A549 (cell line): ENCODE measurements at regions not wholly inside any gene's neighbourhood (a gene's known extent, or its start where the extent isn't known, plus 50 kb on each side); places are given as distances from the start of the nearest gene placed in this dataset.
"Not testable (repeated sequence)": the region's sequence is repeated elsewhere in the genome, so short reads cannot be mapped to it uniquely, and the experiment has no call there.

Source experiments
- CBX8 ChIP-seq: fragments of 200-600 bp; sonication (generic); IDR thresholded peaks from 2 replicates; pipeline ENCODE4 v1.6.1; 2016
- EP300 ChIP-seq, 2 experiments: fragments of >200 bp; sonication (Bioruptor Twin); formaldehyde crosslinking; IDR thresholded peaks; 2 replicates in 1 of 2; 3 replicates in 1 of 2; pipeline ENCODE4 v1.6.1; 2016 to 2017
- HOXB13 ChIP-seq: fragments of 250-450 bp; sonication (Bioruptor Pico); IDR thresholded peaks from 2 replicates; pipeline ENCODE4 v1.5.0; 2020; ENCODE audit warnings: low read depth, mild to moderate bottlenecking, moderate library complexity
- JUNB ChIP-seq: fragments of >200 bp; sonication (Bioruptor Twin); formaldehyde crosslinking; IDR thresholded peaks from 2 replicates; pipeline ENCODE4 v1.6.1; 2016
- KDM1A ChIP-seq: fragments of 200-600 bp; sonication (generic); IDR thresholded peaks from 2 replicates; pipeline ENCODE4 v1.6.1; 2016; ENCODE audit warnings: low read depth, mild to moderate bottlenecking
- MYC ChIP-seq: IDR thresholded peaks from 2 replicates; pipeline ENCODE4 v1.6.1; 2012; ENCODE audit warnings: mild to moderate bottlenecking, inconsistent platforms, low read length, improper control_type of control experiment, borderline replicate concordance
- NFE2L2 ChIP-seq: fragments of 150-350 bp; conservative IDR thresholded peaks from 2 replicates; pipeline ENCODE4 v1.6.1; 2014; ENCODE audit warnings: low read length
- POLR2A ChIP-seq: IDR thresholded peaks from 2 replicates; pipeline ENCODE4 v1.6.1; 2012; ENCODE audit warnings: mild to moderate bottlenecking, low read length
- POLR2AphosphoS2 ChIP-seq: conservative IDR thresholded peaks from 2 replicates; pipeline ENCODE4 v1.6.1; 2012; ENCODE audit warnings: low read length, improper control_type of control experiment, inconsistent platforms
- RCOR1 ChIP-seq: fragments of 150-350 bp; IDR thresholded peaks from 2 replicates; pipeline ENCODE4 v1.6.1; 2014; ENCODE audit warnings: antibody characterized with exemption, low read length, low read depth
- TF ChIP-seq, protein P1 (sequence below): fragments of >200 bp; sonication (Bioruptor Twin); formaldehyde crosslinking; IDR thresholded peaks from 3 replicates; pipeline ENCODE4 v1.5.1; 2016
- TF ChIP-seq, protein P2 (sequence below): fragments of 200-600 bp; sonication (generic); IDR thresholded peaks from 2 replicates; pipeline ENCODE4 v1.6.1; 2016; ENCODE audit warnings: antibody characterized with exemption, mild to moderate bottlenecking, moderate library complexity
- TF ChIP-seq, protein P3 (sequence below): fragments of 150-350 bp; IDR thresholded peaks from 2 replicates; pipeline ENCODE4 v1.6.1; 2014; ENCODE audit warnings: low read depth, mild to moderate bottlenecking, low read length

DNA sequence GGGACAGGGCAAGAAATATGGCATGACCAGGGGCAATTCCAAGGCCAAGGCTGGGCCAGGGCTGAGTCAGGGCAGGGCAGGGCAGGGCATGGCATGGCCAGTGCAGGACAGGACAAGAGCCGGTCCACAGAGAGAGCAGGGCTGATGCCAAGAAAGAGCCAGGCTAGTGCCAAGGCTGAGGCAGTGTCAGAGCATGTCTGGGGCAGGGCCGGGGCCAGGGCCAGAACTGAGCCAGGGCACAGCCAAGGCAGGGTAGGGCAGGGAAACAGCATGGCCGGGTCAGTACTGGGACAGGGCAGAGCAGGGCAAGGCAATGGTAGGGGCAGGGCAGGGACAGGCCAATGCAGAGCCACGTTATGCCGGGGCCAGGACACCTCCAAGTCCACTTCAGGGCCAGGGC lies 403.9 kb downstream of the ZNF33B start:
- TF ChIP-seq, protein P1, sequence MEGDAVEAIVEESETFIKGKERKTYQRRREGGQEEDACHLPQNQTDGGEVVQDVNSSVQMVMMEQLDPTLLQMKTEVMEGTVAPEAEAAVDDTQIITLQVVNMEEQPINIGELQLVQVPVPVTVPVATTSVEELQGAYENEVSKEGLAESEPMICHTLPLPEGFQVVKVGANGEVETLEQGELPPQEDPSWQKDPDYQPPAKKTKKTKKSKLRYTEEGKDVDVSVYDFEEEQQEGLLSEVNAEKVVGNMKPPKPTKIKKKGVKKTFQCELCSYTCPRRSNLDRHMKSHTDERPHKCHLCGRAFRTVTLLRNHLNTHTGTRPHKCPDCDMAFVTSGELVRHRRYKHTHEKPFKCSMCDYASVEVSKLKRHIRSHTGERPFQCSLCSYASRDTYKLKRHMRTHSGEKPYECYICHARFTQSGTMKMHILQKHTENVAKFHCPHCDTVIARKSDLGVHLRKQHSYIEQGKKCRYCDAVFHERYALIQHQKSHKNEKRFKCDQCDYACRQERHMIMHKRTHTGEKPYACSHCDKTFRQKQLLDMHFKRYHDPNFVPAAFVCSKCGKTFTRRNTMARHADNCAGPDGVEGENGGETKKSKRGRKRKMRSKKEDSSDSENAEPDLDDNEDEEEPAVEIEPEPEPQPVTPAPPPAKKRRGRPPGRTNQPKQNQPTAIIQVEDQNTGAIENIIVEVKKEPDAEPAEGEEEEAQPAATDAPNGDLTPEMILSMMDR, result not testable (repeated sequence)
- not testable (repeated sequence) for TF ChIP-seq JUNB; MYC; POLR2A; RCOR1; KDM1A; NFE2L2; EP300 (IDR thresholded peaks at IDR 0.05); CBX8; HOXB13 (CRISPR knock-in tag); POLR2AphosphoS2
- TF ChIP-seq, protein P2, sequence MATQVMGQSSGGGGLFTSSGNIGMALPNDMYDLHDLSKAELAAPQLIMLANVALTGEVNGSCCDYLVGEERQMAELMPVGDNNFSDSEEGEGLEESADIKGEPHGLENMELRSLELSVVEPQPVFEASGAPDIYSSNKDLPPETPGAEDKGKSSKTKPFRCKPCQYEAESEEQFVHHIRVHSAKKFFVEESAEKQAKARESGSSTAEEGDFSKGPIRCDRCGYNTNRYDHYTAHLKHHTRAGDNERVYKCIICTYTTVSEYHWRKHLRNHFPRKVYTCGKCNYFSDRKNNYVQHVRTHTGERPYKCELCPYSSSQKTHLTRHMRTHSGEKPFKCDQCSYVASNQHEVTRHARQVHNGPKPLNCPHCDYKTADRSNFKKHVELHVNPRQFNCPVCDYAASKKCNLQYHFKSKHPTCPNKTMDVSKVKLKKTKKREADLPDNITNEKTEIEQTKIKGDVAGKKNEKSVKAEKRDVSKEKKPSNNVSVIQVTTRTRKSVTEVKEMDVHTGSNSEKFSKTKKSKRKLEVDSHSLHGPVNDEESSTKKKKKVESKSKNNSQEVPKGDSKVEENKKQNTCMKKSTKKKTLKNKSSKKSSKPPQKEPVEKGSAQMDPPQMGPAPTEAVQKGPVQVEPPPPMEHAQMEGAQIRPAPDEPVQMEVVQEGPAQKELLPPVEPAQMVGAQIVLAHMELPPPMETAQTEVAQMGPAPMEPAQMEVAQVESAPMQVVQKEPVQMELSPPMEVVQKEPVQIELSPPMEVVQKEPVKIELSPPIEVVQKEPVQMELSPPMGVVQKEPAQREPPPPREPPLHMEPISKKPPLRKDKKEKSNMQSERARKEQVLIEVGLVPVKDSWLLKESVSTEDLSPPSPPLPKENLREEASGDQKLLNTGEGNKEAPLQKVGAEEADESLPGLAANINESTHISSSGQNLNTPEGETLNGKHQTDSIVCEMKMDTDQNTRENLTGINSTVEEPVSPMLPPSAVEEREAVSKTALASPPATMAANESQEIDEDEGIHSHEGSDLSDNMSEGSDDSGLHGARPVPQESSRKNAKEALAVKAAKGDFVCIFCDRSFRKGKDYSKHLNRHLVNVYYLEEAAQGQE, result not testable (repeated sequence)
- TF ChIP-seq, protein P3, sequence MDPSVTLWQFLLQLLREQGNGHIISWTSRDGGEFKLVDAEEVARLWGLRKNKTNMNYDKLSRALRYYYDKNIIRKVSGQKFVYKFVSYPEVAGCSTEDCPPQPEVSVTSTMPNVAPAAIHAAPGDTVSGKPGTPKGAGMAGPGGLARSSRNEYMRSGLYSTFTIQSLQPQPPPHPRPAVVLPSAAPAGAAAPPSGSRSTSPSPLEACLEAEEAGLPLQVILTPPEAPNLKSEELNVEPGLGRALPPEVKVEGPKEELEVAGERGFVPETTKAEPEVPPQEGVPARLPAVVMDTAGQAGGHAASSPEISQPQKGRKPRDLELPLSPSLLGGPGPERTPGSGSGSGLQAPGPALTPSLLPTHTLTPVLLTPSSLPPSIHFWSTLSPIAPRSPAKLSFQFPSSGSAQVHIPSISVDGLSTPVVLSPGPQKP, result not testable (repeated sequence)
